Hepatocyte (in vitro differentiated cells): ENCODE measurements at regions not wholly inside any gene's neighbourhood (a gene's known extent, or its start where the extent isn't known, plus 50 kb on each side); places are given as distances from the start of the nearest gene placed in this dataset.

ENCODE experiments used
- CTCF ChIP-seq: fragments of 200-600 bp; sonication (generic); IDR thresholded peaks from 2 replicates; pipeline ENCODE4 v1.5.1; 2016; ENCODE audit warnings: antibody characterized with exemption, mild to moderate bottlenecking; ENCODE audit not compliant: poor library complexity
- EZH2 ChIP-seq: fragments of 200-600 bp; sonication (generic); IDR thresholded peaks from 2 replicates; pipeline ENCODE4 v1.6.1; 2016; ENCODE audit warnings: antibody characterized with exemption, mild to moderate bottlenecking, borderline replicate concordance
- EZH2phosphoT487 ChIP-seq: fragments of 200-600 bp; sonication (generic); IDR thresholded peaks from one replicate; pipeline ENCODE4 v1.6.1; 2018; ENCODE audit warnings: antibody characterized with exemption, mild to moderate bottlenecking, low read depth, moderate library complexity; ENCODE audit not compliant: unreplicated experiment, severe bottlenecking

- no peak for TF ChIP-seq EZH2phosphoT487
- TF ChIP-seq CTCF = no peak
- no peak for TF ChIP-seq EZH2
Measured at GRCh38 chr5:6086871-6087270, 291.5 kb downstream of the MED10 start.
